Hepatocyte (in vitro differentiated cells): ENCODE measurements at regions not wholly inside any gene's neighbourhood (a gene's known extent, or its start where the extent isn't known, plus 50 kb on each side); places are given as distances from the start of the nearest gene placed in this dataset.

Experiments used
- DNase-seq: peaks from one replicate; pipeline ENCODE4 v3.0.0-alpha.2; 2016; ENCODE audit warnings: low spot score
- H2AFZ ChIP-seq: fragments of 200-600 bp; sonication (generic); 2 replicates; pipeline ENCODE4 v1.6.0; 2016; ENCODE audit warnings: antibody characterized with exemption, mild to moderate bottlenecking
- H3K27ac ChIP-seq: fragments of 200-600 bp; sonication (generic); 2 replicates; pipeline ENCODE4 v1.5.1; 2016; ENCODE audit warnings: mild to moderate bottlenecking
- H3K27me3 ChIP-seq: fragments of 200-600 bp; sonication (generic); 2 replicates; pipeline ENCODE4 v1.6.1; 2016
- H3K36me3 ChIP-seq: fragments of 200-600 bp; sonication (generic); replicated peaks from 2 replicates; pipeline ENCODE4 v1.5.1; 2016; ENCODE audit warnings: low read depth; ENCODE audit not compliant: insufficient read depth
- H3K4me1 ChIP-seq: fragments of 200-600 bp; sonication (generic); 2 replicates; pipeline ENCODE4 v1.5.1; 2016; ENCODE audit warnings: mild to moderate bottlenecking, moderate library complexity; ENCODE audit not compliant: insufficient read depth
- H3K4me2 ChIP-seq: fragments of 200-600 bp; sonication (generic); 2 replicates; pipeline ENCODE4 v1.6.0; 2016
- H3K4me3 ChIP-seq: fragments of 200-600 bp; sonication (generic); 2 replicates; pipeline ENCODE4 v1.5.1; 2016; ENCODE audit warnings: mild to moderate bottlenecking
- H3K79me2 ChIP-seq: fragments of 200-600 bp; sonication (generic); 2 replicates; pipeline ENCODE4 v1.6.0; 2017; ENCODE audit warnings: mild to moderate bottlenecking
- H3K9me2 ChIP-seq: fragments of 200-600 bp; sonication (generic); replicated peaks from 2 replicates; pipeline ENCODE4 v1.6.0; 2017; ENCODE audit warnings: mild to moderate bottlenecking; ENCODE audit not compliant: insufficient read depth
- H3K9me3 ChIP-seq: fragments of 200-600 bp; sonication (generic); 2 replicates; pipeline ENCODE4 v1.5.1; 2016; ENCODE audit warnings: low read depth, mild to moderate bottlenecking
- H4K20me1 ChIP-seq: fragments of 200-600 bp; sonication (generic); 2 replicates; pipeline ENCODE4 v1.6.0; 2016; ENCODE audit warnings: mild to moderate bottlenecking; ENCODE audit not compliant: insufficient read depth, poor library complexity, severe bottlenecking
- CTCF ChIP-seq: fragments of 200-600 bp; sonication (generic); IDR thresholded peaks from 2 replicates; pipeline ENCODE4 v1.5.1; 2016; ENCODE audit warnings: antibody characterized with exemption, mild to moderate bottlenecking; ENCODE audit not compliant: poor library complexity
- EZH2 ChIP-seq: fragments of 200-600 bp; sonication (generic); IDR thresholded peaks from 2 replicates; pipeline ENCODE4 v1.6.1; 2016; ENCODE audit warnings: antibody characterized with exemption, mild to moderate bottlenecking, borderline replicate concordance
- EZH2phosphoT487 ChIP-seq: fragments of 200-600 bp; sonication (generic); IDR thresholded peaks from one replicate; pipeline ENCODE4 v1.6.1; 2018; ENCODE audit warnings: antibody characterized with exemption, mild to moderate bottlenecking, low read depth, moderate library complexity; ENCODE audit not compliant: unreplicated experiment, severe bottlenecking
- WGBS: methylation state at CpG from one replicate; pipeline ENCODE4 v1.1.6; 2016; ENCODE audit warnings: low lambda C conversion rate; ENCODE audit errors: missing lambda C conversion rate; 5-methylcytosine and 5-hydroxymethylcytosine counted together

- H3K4me1 ChIP-seq: no peaks in the 10 kb centered on the region
- H4K20me1 ChIP-seq: no peaks in the 10 kb centered on the region
- no peaks in the 10 kb centered on the region for H3K36me3 ChIP-seq
- H2AFZ ChIP-seq: no peak overlapping the region
- H3K9me3 ChIP-seq: no peaks in the 10 kb centered on the region
- DNase-seq: no peak
- no peak overlapping the region for H3K4me3 ChIP-seq
- H3K27ac ChIP-seq: no peak overlapping the region
- WGBS: 80% methylated on average over 4 of the region's 4 CpGs
- H3K27me3 ChIP-seq: no peaks in the 10 kb centered on the region
- TF ChIP-seq EZH2: no peak
- TF ChIP-seq CTCF: no peak
- no peak for TF ChIP-seq EZH2phosphoT487
- no peaks in the 10 kb centered on the region for H3K9me2 ChIP-seq
- no peaks in the 10 kb centered on the region for H3K79me2 ChIP-seq
- H3K4me2 ChIP-seq: no peak overlapping the region
Measured at GRCh38 chr7:119415682-119416081, 857.3 kb upstream of the KCND2 start.

- Histone ChIP-seq H3K36me3 (no peaks in the 10 kb centered on the region), H3K9me2 (no peaks in the 10 kb centered on the region), H4K20me1 (no peaks in the 10 kb centered on the region), H3K4me1 (no peaks in the 10 kb centered on the region), H3K4me2 (no peak overlapping the region), H3K79me2 (no peaks in the 10 kb centered on the region), H3K27ac (no peak overlapping the region), H3K9me3 (no peaks in the 10 kb centered on the region), H2AFZ (no peak overlapping the region), H3K4me3 (no peak overlapping the region), H3K27me3 (no peaks in the 10 kb centered on the region)
- 48% methylated on average over 1 of the region's 1 CpG for WGBS
- DNase-seq: no peak
- TF ChIP-seq EZH2phosphoT487: no peak
- TF ChIP-seq EZH2: no peak
- TF ChIP-seq CTCF: no peak
Measured at GRCh38 chr7:119421657-119422056, 851.3 kb upstream of the KCND2 start.

GRCh38 chr7:119436882-119437281 is 836.1 kb upstream of the KCND2 start:
- H3K4me1 ChIP-seq: no peaks in the 10 kb centered on the region
- no peak for DNase-seq
- H3K9me3 ChIP-seq: no peaks in the 10 kb centered on the region
- H3K9me2 ChIP-seq: no peaks in the 10 kb centered on the region
- no peak overlapping the region for H3K4me2 ChIP-seq
- no peaks in the 10 kb centered on the region for H3K79me2 ChIP-seq
- H3K36me3 ChIP-seq: no peaks in the 10 kb centered on the region
- H2AFZ ChIP-seq: no peak overlapping the region
- no peak overlapping the region for H3K27ac ChIP-seq
- TF ChIP-seq EZH2phosphoT487 (no peak), EZH2 (no peak), CTCF (no peak)
- no peaks in the 10 kb centered on the region for H4K20me1 ChIP-seq
- no peak overlapping the region for H3K4me3 ChIP-seq
- H3K27me3 ChIP-seq: no peaks in the 10 kb centered on the region
- WGBS: 66% methylated on average over 2 of the region's 2 CpGs

GRCh38 chr7:119438315-119438714 is 834.7 kb upstream of the KCND2 start:
- no peaks in the 10 kb centered on the region for H3K36me3 ChIP-seq
- no peaks in the 10 kb centered on the region for H3K79me2 ChIP-seq
- H3K4me1 ChIP-seq: no peaks in the 10 kb centered on the region
- H3K27me3 ChIP-seq: no peaks in the 10 kb centered on the region
- no peaks in the 10 kb centered on the region for H3K9me3 ChIP-seq
- no peak overlapping the region for H3K27ac ChIP-seq
- no peak overlapping the region for H2AFZ ChIP-seq
- DNase-seq: no peak
- no peak for TF ChIP-seq EZH2phosphoT487
- TF ChIP-seq EZH2: no peak
- no peak for TF ChIP-seq CTCF
- 17% methylated on average over 1 of the region's 1 CpG for WGBS
- no peak overlapping the region for H3K4me3 ChIP-seq
- no peaks in the 10 kb centered on the region for H3K9me2 ChIP-seq
- H3K4me2 ChIP-seq: no peak overlapping the region
- no peaks in the 10 kb centered on the region for H4K20me1 ChIP-seq
